H9 (cell line): ENCODE measurements at regions not wholly inside any gene's neighbourhood (a gene's known extent, or its start where the extent isn't known, plus 50 kb on each side); places are given as distances from the start of the nearest gene placed in this dataset.

Experiments used
- DNase-seq: peaks from one replicate; pipeline ENCODE4 v3.0.0-alpha.2; 2017
- H2AFZ ChIP-seq: one replicate; pipeline ENCODE4 v1.6.1; 2013; ENCODE audit warnings: mild to moderate bottlenecking, low read length, control low read depth, moderate library complexity
- H2AK5ac ChIP-seq: 2 replicates; pipeline ENCODE4 v1.6.1; 2013; ENCODE audit warnings: low read length, control low read depth, mixed read lengths; ENCODE audit not compliant: insufficient read length
- H2BK120ac ChIP-seq: one replicate; pipeline ENCODE4 v1.6.1; 2013; ENCODE audit warnings: low read depth, mild to moderate bottlenecking, low read length, control low read depth, inconsistent platforms; ENCODE audit not compliant: poor library complexity, severe bottlenecking
- H2BK12ac ChIP-seq: 2 replicates; pipeline ENCODE4 v1.6.1; 2013; ENCODE audit warnings: low read length, control low read depth, mixed read lengths, low read depth; ENCODE audit not compliant: insufficient read length
- H2BK15ac ChIP-seq: 2 replicates; pipeline ENCODE4 v1.6.1; 2013; ENCODE audit warnings: low read depth, low read length, control low read depth
- H2BK20ac ChIP-seq: one replicate; pipeline ENCODE4 v1.6.1; 2013; ENCODE audit warnings: low read depth, mild to moderate bottlenecking, low read length, control low read depth, inconsistent platforms; ENCODE audit not compliant: poor library complexity, severe bottlenecking
- H2BK5ac ChIP-seq: 2 replicates; pipeline ENCODE4 v1.6.1; 2013; ENCODE audit warnings: low read length, control low read depth, mixed read lengths; ENCODE audit not compliant: insufficient read length
- H3K14ac ChIP-seq: 2 replicates; pipeline ENCODE4 v1.6.1; 2013; ENCODE audit warnings: low read length, control low read depth; ENCODE audit not compliant: insufficient read depth
- H3K18ac ChIP-seq: 2 replicates; pipeline ENCODE4 v1.6.1; 2013; ENCODE audit warnings: low read depth, mild to moderate bottlenecking, mixed read lengths, low read length, control low read depth; ENCODE audit not compliant: insufficient read length
- H3K23ac ChIP-seq: 2 replicates; pipeline ENCODE4 v1.6.1; 2013; ENCODE audit warnings: low read length, control low read depth, mixed read lengths, low read depth; ENCODE audit not compliant: insufficient read length
- H3K23me2 ChIP-seq: 2 replicates; pipeline ENCODE4 v1.6.1; 2013; ENCODE audit warnings: low read depth, mild to moderate bottlenecking, mixed read lengths, low read length, control low read depth; ENCODE audit not compliant: insufficient read length, poor library complexity, severe bottlenecking
- H3K27ac ChIP-seq: 2 replicates; pipeline ENCODE4 v1.5.1; 2013; ENCODE audit warnings: low read length, control low read depth, mixed read lengths, low read depth; ENCODE audit not compliant: insufficient read length
- H3K27me3 ChIP-seq: 2 replicates; pipeline ENCODE4 v1.6.1; 2013; ENCODE audit warnings: low read length, control low read depth, inconsistent platforms; ENCODE audit not compliant: insufficient read depth
- H3K4ac ChIP-seq: 2 replicates; pipeline ENCODE4 v1.6.1; 2013; ENCODE audit warnings: low read depth, mild to moderate bottlenecking, control low read depth, inconsistent platforms, low read length, moderate library complexity
- H3K4me1 ChIP-seq: 2 replicates; pipeline ENCODE4 v1.6.1; 2013; ENCODE audit warnings: low read length, control low read depth, inconsistent platforms; ENCODE audit not compliant: insufficient read depth
- H3K4me2 ChIP-seq: 2 replicates; pipeline ENCODE4 v1.6.1; 2013; ENCODE audit warnings: low read length, control low read depth, mixed read lengths; ENCODE audit not compliant: insufficient read length, insufficient read depth
- H3K56ac ChIP-seq: 2 replicates; pipeline ENCODE4 v1.6.1; 2013; ENCODE audit warnings: low read depth, mild to moderate bottlenecking, mixed read lengths, low read length, control low read depth; ENCODE audit not compliant: insufficient read length
- H3K79me1 ChIP-seq: 2 replicates; pipeline ENCODE4 v1.6.1; 2013; ENCODE audit warnings: low read depth, mild to moderate bottlenecking, moderate library complexity, low read length, control low read depth, inconsistent platforms; ENCODE audit not compliant: insufficient read depth, poor library complexity, severe bottlenecking
- H3K79me2 ChIP-seq: 2 replicates; pipeline ENCODE4 v1.6.1; 2013; ENCODE audit warnings: low read length, control low read depth, inconsistent platforms; ENCODE audit not compliant: insufficient read depth
- H3K9ac ChIP-seq: 2 replicates; pipeline ENCODE4 v1.6.1; 2013; ENCODE audit warnings: low read length, control low read depth, mixed read lengths; ENCODE audit not compliant: insufficient read length; ENCODE audit errors: extremely low read depth
- H3K9me3 ChIP-seq: one replicate; pipeline ENCODE4 v1.6.1; 2013; ENCODE audit warnings: low read depth, low read length, inconsistent platforms; ENCODE audit not compliant: control insufficient read depth
- H3T11ph ChIP-seq: one replicate; pipeline ENCODE4 v1.6.1; 2013; ENCODE audit warnings: mild to moderate bottlenecking, low read length, control low read depth, inconsistent platforms
- H4K20me1 ChIP-seq: one replicate; pipeline ENCODE4 v1.6.1; 2013; ENCODE audit not compliant: control insufficient read depth, insufficient read length, insufficient read depth
- H4K5ac ChIP-seq: 2 replicates; pipeline ENCODE4 v1.6.1; 2013; ENCODE audit warnings: low read depth, mild to moderate bottlenecking, mixed read lengths, low read length, control low read depth; ENCODE audit not compliant: insufficient read length
- H4K8ac ChIP-seq: replicated peaks from 2 replicates; pipeline ENCODE4 v1.6.1; 2013; ENCODE audit warnings: low read length, control low read depth, mixed read lengths, low read depth; ENCODE audit not compliant: insufficient read length
- H4K91ac ChIP-seq: 2 replicates; pipeline ENCODE4 v1.6.1; 2013; ENCODE audit warnings: low read depth, mild to moderate bottlenecking, moderate library complexity, mixed read lengths, low read length, control low read depth; ENCODE audit not compliant: insufficient read length
- H3K27ac Mint-ChIP-seq, 3 experiments: 2 replicates in 2 of 3; 3 replicates in 1 of 3; pipeline ENCODE4 v1.8.0; 2020 to 2021; ENCODE audit warnings: mixed read lengths in 3 of 3, mild to moderate bottlenecking in 1 of 3, moderate library complexity in 1 of 3
- H3K27me3 Mint-ChIP-seq: 2 replicates; pipeline ENCODE4 v1.8.0; 2021; ENCODE audit warnings: low read depth, mild to moderate bottlenecking, moderate library complexity, mixed read lengths
- H3K36me3 Mint-ChIP-seq, 3 experiments: 2 replicates in 2 of 3; 3 replicates in 1 of 3; pipeline ENCODE4 v1.8.0; 2020 to 2021; ENCODE audit warnings: low read depth in 3 of 3, mixed read lengths in 3 of 3; ENCODE audit not compliant: insufficient read depth in 1 of 3
- H3K4me1 Mint-ChIP-seq, 2 experiments: 2 replicates each; pipeline ENCODE4 v1.8.0; 2020; ENCODE audit warnings: mixed read lengths in 2 of 2
- H3K4me3 Mint-ChIP-seq, 2 experiments: 2 replicates in 1 of 2; 3 replicates in 1 of 2; pipeline ENCODE4 v1.8.0; 2020 to 2021; ENCODE audit warnings: mild to moderate bottlenecking in 2 of 2, mixed read lengths in 2 of 2, moderate library complexity in 1 of 2
- H3K9me3 Mint-ChIP-seq, 2 experiments: 2 replicates in 1 of 2; 3 replicates in 1 of 2; pipeline ENCODE4 v1.8.0; 2020; ENCODE audit warnings: mild to moderate bottlenecking in 2 of 2, mixed read lengths in 2 of 2, moderate library complexity in 1 of 2
- CTCF ChIP-seq: fragments of 200-600 bp; sonication (generic); conservative IDR thresholded peaks from 3 replicates; pipeline ENCODE4 v1.8.0; 2021; ENCODE audit warnings: antibody characterized with exemption, mild to moderate bottlenecking
- WGBS: extraction: QIAGEN DNeasy Blood & Tissue Kit; methylation state at CpG from one replicate; pipeline ENCODE4 v1.1.7; 2013; ENCODE audit warnings: missing lambda C conversion rate, low lambda C conversion rate, mixed read lengths; ENCODE audit not compliant: insufficient read length; ENCODE audit errors: extremely low coverage; 5-methylcytosine and 5-hydroxymethylcytosine counted together

GRCh38 chr9:78866207-78867132, 569.5 kb downstream of the PSAT1 start:
- H3K4me2 ChIP-seq = no peak overlapping the region
- no peak overlapping the region for H3K9ac ChIP-seq
- DNase-seq = no peak

More at GRCh38 chr9:78866207-78867132, 569.5 kb downstream of the PSAT1 start:
- no peak for TF ChIP-seq CTCF
- no peak overlapping the region for H2BK15ac ChIP-seq
- peaks cover 7% of the 10 kb centered on the region in 2 experiments for H3K4me1 Mint-ChIP-seq
- H2AFZ ChIP-seq = no peak overlapping the region
- no peak overlapping the region for H3T11ph ChIP-seq
- H3K36me3 Mint-ChIP-seq = no peaks in the 10 kb centered on the region
- H3K23me2 ChIP-seq = no peaks in the 10 kb centered on the region
- H2BK12ac ChIP-seq = no peak overlapping the region
- no peak overlapping the region for H3K27ac Mint-ChIP-seq
- no peaks in the 10 kb centered on the region for H3K9me3 ChIP-seq
- no peak overlapping the region for H3K27ac ChIP-seq
- H3K4me1 ChIP-seq = peaks cover 2% of the 10 kb centered on the region; the same call in 1 of the 2 replicates
- no peaks in the 10 kb centered on the region for H3K79me1 ChIP-seq
- no peak overlapping the region for H3K4ac ChIP-seq
- no peak overlapping the region for H3K23ac ChIP-seq
- no peak overlapping the region for H2AK5ac ChIP-seq
- no peak overlapping the region for H2BK5ac ChIP-seq
- H3K14ac ChIP-seq = no peak overlapping the region
- H4K8ac ChIP-seq = no peak overlapping the region
- no CpG with 5 or more reads among the region's 6 CpGs for WGBS
- H3K27me3 Mint-ChIP-seq = no peaks in the 10 kb centered on the region
- no peak overlapping the region for H4K5ac ChIP-seq
- no peak overlapping the region for H2BK120ac ChIP-seq
- H3K18ac ChIP-seq = no peak overlapping the region
- no peaks in the 10 kb centered on the region for H3K79me2 ChIP-seq
- no peaks in the 10 kb centered on the region for H3K9me3 Mint-ChIP-seq
- no peaks in the 10 kb centered on the region for H4K20me1 ChIP-seq
- no peak overlapping the region for H4K91ac ChIP-seq
- no peak overlapping the region for H3K4me3 Mint-ChIP-seq
- no peak overlapping the region for H2BK20ac ChIP-seq
- no peak overlapping the region for H3K56ac ChIP-seq
- no peaks in the 10 kb centered on the region for H3K27me3 ChIP-seq
